NCI-H1930 (cell line): ENCODE measurements at regions not wholly inside any gene's neighbourhood (a gene's known extent, or its start where the extent isn't known, plus 50 kb on each side); places are given as distances from the start of the nearest gene placed in this dataset.

Experiments used
- DNase-seq, 2 experiments: peaks; one replicate each; lab custom pipeline; 2025; lab: John Stamatoyannopoulos, UW

DNA sequence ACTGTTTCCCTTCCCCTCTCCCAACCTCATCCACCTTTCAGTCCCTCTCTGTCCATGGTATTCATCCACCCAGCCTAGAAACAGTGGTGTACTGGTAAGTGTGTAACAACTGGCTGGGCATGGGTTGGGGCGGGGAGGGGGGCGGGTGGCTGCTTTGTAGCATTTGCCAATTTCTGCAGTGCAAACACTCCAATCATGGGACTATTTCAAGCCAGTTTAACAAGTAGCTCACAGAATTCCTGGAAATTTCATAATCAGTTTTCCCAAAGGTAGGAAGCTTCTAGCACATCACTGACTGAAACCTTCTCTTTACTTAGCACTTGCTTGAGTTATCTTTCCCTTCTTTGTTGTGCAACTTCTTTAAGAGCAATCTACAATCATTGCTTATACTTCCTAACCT is 100.8 kb upstream of the WASF3 start:
- no peak for DNase-seq

GRCh38 chr13:26457212-26457611 is 100.3 kb upstream of the WASF3 start:
- DNase-seq: no peak

DNA sequence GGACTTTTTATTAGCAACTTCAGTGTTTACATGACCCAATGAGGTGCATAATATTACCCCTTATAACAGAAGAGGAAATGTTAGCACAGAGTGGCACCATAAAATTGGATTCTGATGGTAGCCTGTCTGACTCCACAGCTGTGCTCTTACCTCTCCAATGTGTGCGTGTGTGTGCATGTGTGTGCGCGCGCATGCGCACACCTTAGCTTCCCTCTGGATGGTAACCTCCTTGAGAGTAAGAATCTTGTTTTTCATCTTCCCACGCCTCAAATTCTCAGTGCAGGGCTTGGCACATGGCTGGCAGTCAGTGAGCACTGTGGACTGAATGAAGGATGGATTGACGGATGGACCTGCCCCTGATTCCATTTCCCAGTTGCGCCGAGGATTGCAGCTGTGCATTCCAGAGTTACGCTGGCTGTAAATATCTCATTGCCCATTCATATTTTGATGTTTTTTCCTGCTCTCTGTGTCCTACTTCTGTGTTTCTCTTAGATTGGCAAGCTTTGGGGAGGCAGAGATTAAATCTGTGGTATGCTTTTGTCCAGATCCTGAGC is 99.2 kb upstream of the WASF3 start:
- no peak for DNase-seq

DNA sequence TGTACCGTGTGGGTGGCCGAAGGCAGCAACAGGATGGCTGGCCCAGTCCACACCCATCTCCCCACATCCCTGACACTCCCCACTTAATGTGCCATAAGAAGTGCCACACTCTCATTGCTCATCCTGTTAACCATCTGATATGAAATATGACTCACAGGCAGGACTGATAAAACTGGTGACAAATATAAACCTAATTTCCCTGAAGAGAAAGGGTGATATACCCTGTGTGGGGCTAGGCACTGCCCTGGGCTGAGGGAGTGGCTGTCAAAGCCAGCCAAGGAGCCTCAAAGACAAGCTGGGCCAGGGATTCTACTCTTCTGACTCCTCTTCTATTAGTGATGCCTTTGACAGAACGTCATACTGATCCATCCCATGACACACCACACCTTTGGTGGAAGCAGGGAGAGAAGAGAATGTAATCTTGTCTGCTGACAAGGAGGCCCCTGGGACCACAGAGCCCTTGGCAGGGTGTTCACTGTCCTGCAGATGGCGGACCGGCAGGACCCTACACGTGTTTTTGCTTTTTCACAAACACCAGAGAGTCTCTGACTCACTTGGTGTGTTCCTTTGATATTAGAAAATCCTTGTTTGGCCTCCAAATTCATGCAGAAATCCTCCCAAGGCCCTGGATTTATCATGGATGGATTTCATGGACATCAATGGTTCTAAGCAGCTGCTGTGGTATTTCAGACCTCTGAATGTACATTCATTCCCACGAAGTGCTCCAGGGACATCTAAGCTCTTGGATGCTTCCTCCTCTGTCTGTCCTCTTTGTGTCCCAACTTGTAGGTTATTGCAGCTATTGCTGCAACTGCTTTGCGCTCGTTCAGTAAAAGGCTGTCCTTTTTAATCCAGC is 98.0 kb upstream of the WASF3 start:
- DNase-seq: no peak

DNA sequence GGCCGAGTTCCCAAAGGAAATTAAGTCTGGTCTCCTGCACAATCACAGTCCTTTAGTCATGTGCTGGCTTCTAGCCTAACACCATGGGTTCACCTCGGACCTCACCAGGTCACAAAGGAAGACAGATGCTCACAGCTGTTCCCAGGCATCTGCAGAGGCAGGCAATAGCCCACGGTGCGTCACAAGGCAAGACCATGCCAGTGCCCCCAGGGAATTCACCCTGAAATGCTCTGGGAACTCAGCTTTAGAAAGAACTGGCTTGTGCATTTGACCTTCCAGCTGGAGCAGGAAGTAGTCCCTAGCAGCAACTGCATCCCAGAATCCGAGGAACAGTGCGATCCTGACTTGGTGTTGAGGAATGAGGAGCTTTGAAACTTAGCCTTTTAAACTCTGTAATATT is 96.8 kb upstream of the WASF3 start:
- DNase-seq: no peak

DNA sequence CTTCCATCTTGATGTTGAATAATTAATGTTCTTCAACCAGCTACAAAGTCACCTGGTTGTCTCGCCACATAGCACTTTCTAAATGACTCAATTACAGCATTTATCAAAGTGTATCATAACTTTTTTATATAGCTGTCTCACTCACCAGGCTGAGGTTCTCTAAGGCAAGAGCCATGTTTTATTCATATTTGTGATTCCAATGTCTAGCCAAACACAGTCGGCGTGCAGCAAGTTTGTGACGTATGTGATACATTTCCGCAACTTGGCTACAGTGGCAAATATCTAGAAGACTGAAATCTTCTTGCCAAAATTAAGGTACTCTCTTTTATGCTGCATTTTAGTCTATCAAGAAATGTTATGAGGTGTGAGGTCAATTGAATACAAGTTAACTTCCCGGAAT is 94.2 kb upstream of the WASF3 start:
- no peak for DNase-seq

DNA sequence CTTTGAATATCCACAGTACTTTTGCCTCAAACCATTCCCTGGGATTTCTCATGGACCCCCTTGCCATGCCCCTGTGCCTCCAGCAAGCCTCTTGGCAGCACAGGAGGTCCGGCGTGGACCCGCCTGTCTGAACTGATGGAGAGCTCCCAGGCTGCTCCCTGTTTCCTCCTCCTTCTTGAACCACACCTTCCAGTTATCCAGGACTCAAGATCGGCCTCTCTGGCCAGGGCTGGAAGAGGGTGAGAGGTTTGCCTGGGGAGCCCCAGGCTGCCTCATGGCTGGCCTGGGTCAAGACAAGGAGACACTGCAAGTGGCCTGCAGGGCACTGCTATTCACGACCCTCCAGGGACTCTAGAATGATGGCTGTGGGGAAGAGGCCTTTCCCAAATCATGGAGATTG is 93.6 kb upstream of the WASF3 start:
- DNase-seq: no peak

- no peak for DNase-seq
These were observed 92.0 kb upstream of the WASF3 start for GRCh38 chr13:26465514-26465913.

- DNase-seq: no peak
These were observed 91.5 kb upstream of the WASF3 start for GRCh38 chr13:26465954-26466353.

GRCh38 chr13:26468265-26468801 is 89.2 kb upstream of the WASF3 start:
- DNase-seq: no peak

DNA sequence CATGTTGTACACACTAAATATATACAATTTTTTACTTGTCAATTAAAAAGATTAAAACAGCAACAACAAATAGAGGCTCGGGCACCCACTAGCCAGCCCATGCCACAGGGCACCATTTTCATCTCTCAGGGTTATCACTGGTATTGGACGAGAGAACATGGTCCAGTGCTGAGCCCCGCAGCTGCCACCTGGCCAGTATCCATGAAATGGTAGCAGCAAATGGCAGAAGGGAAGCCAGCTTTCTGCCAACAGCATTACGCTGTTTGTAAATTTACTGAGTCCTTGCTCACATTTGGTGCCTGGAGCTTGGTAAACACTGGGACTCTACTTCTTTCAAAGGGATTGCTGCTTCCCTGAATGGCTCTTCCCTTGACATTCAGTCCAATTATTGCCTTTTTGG is 87.9 kb upstream of the WASF3 start:
- peak; percentile 80 to 91 for DNase-seq

GRCh38 chr13:26471807-26472206 is 85.7 kb upstream of the WASF3 start:
- DNase-seq: no peak

DNA sequence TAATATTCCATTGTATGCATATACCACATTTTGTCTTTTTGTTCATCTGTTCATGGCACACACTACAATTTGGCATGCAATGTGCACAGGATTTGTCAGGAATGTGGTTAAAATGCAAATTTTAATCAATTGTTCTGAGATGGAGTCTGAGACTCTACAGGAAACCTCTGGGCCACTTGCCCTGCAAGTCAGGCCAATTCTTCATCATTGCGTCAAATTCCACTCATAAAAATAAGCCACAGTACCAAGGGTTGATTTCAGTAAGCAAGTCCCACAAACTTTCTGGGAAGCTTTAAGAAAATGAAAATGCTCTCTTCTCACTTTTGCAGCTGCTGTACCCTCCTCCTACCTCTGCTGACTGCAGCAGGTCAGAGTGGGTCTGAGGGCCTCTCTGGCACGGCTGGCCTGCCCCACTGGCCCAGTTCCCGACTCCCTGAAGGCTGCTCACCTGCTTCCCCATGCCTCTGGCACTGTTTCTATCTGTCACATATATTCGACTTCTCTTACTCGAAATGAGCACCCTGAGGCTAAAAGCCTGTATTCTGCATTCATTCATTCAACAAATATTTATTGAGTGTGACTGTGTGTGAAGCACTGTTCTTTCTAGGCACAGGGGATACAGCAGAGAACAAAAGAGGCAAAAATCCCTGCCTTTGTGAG is 83.8 kb upstream of the WASF3 start:
- no peak for DNase-seq

- no peak for DNase-seq
These were observed 83.2 kb upstream of the WASF3 start for GRCh38 chr13:26474286-26474685.

DNA sequence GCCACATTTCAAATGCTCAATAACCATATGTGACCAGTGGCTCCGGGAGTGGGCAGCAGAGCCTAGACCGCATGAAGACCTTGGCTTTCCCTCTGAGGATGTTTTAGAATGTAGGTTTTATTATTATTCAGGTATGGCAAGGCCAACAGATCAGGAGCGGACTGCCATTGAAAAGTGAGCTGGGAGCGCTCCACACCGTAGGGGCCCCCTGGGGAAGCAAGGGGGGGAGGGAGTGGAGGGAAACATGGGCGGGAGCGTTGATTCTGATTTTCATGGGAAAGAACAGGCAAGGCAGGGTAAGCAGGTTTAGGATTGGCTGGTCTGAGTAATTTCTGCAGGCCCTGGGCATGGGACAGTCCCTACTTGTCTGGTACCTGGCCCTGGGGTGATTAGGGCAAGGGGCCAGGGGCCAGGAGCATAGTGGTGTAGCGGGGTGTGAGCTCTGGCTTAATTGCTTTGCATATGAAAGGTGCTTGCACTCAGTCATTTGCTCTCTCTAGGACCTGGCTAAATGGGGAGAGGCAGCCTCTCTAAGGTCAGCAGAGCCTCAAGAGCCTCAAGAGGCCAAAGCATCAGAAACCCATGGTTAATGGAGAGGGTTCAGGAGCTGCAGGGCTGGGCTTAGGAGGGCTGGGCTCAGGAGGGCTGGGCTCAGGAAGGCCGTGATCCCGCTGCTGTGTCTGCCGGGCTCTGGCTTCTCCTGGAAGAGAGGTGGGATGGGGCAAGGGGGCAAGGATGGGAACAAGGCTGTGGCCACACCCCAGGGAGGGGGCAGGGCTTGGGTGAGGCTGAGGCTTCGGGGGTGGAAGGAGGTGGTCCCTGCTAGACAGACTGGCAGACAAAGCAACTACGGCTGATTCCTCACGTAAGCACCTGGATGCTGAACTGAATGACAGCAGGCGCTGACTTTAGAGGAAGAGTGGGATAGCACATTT is 82.0 kb upstream of the WASF3 start:
- no peak for DNase-seq

DNA sequence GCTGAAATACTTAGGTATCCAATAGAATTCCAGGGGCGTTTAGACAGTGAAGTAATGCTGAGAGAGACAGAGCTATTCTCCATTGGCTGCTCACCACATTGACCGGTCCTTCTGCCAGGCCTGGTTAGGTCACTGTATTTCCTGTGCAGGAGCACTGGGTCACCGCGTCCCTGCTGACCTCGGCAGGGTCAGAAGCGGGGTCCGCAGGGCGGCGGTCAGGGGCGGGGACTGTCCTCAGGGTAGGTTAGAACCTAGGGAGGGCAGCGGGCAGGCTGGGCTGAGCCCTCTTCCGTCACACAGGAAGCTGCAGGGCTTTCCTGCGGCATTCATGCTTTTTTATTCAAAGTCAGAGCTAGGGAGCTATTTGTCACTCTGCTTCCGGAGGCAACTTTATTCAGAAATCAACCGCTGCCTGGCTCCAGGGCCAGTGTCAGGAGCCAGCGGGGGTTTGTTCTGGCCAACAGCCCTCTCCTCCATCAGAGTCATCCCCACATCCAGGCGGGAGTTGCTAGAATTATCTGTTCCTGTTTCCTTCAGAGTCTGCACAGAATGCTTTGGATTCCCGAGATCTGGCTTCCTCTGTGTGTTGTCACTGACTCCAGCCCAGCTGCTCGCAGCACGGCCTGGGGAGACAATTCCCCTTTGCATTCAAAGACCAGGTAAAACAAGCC is 81.2 kb upstream of the WASF3 start:
- no peak for DNase-seq

DNA sequence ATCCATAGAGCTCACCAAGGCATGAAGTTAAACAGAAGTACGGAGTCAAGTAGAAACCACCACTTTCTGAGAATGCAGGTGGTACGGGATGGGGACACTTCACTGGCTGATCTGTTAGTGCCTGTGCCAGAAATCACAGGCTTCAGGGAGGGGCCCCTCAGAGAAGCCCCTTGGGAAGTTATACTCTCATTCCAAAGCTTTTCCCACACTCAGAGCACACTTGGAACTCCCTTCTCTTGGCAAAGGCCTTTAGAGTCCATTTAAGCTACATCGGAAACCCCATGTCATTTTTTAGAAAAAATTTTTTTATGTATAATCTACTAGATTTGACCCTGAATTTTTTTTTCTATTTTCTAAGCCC is 80.7 kb upstream of the WASF3 start:
- DNase-seq: no peak

GRCh38 chr13:26477681-26478080 is 79.8 kb upstream of the WASF3 start:
- DNase-seq: no peak

- no peak for DNase-seq
These were observed 77.1 kb upstream of the WASF3 start for GRCh38 chr13:26480246-26480855.

GRCh38 chr13:26482451-26483197 is 74.9 kb upstream of the WASF3 start:
- DNase-seq: no peak
